ENCODE measurements at regions not wholly inside any gene's neighbourhood (a gene's known extent, or its start where the extent isn't known, plus 50 kb on each side); places are given as distances from the start of the nearest gene placed in this dataset.

GRCh38 chr10:113234481-113234880 lies 284.4 kb downstream of the TCF7L2 start:
- H3K36me3 ChIP-seq, result no peaks in the 10 kb centered on the region
- H3K9me3 ChIP-seq, result no peaks in the 10 kb centered on the region
- no peak overlapping the region for H3K4me3 ChIP-seq
- peaks cover 0 to 6% (median 0%) of the 10 kb centered on the region in 4 donors for H3K4me1 ChIP-seq
- no peak overlapping the region for H3K27ac ChIP-seq
- TF ChIP-seq EP300 (IDR thresholded peaks at IDR 0.05), result no peak
- TF ChIP-seq POLR2A (IDR thresholded peaks at IDR 0.05), result no peak
- no peak for TF ChIP-seq CTCF (IDR thresholded peaks at IDR 0.05)
- H3K27me3 ChIP-seq, result no peaks in the 10 kb centered on the region
- no peak for DNase-seq (ENCODE audit: low spot score in 2 of 2)
- WGBS, 2 donors, result 96 to 97% methylated on average over 3 of the region's 3 CpGs

- Histone ChIP-seq H3K36me3 (no peaks in the 10 kb centered on the region), H3K4me3 (no peak overlapping the region), H3K27ac (no peak overlapping the region), H3K27me3 (no peaks in the 10 kb centered on the region), H3K9me3 (no peaks in the 10 kb centered on the region), H3K4me1 (no peaks in the 10 kb centered on the region)
- no peak for TF ChIP-seq EP300 (IDR thresholded peaks at IDR 0.05)
- 94 to 97% methylated on average over 4 of the region's 4 CpGs for WGBS, 2 donors
- no peak for DNase-seq (ENCODE audit: low spot score in 2 of 2)
These were observed 285.5 kb downstream of the TCF7L2 start for GRCh38 chr10:113235508-113235907.

- H3K9me3 ChIP-seq, result no peaks in the 10 kb centered on the region
- H3K36me3 ChIP-seq, result no peaks in the 10 kb centered on the region
- H3K27ac ChIP-seq, result no peak overlapping the region
- no peaks in the 10 kb centered on the region for H3K27me3 ChIP-seq
- no peak overlapping the region for H3K4me3 ChIP-seq
- WGBS, 2 donors, result 86 to 88% methylated on average over 5 of the region's 5 CpGs
- H3K4me1 ChIP-seq, result no peaks in the 10 kb centered on the region
- TF ChIP-seq EP300 (IDR thresholded peaks at IDR 0.05) (no peak), CTCF (IDR thresholded peaks at IDR 0.05) (no peak), POLR2A (IDR thresholded peaks at IDR 0.05) (no peak)
- DNase-seq (ENCODE audit: low spot score in 2 of 2), result no peak
These were observed 287.0 kb downstream of the TCF7L2 start for GRCh38 chr10:113236998-113237397.

- DNase-seq (ENCODE audit: low spot score in 2 of 2), result no peak
- H3K27ac ChIP-seq, result no peak overlapping the region
- H3K9me3 ChIP-seq, result no peaks in the 10 kb centered on the region
- H3K4me3 ChIP-seq, result no peak overlapping the region
- no peaks in the 10 kb centered on the region for H3K36me3 ChIP-seq
- no peak for TF ChIP-seq POLR2A (IDR thresholded peaks at IDR 0.05)
- TF ChIP-seq EP300 (IDR thresholded peaks at IDR 0.05), result no peak
- TF ChIP-seq CTCF (IDR thresholded peaks at IDR 0.05), result no peak
- H3K27me3 ChIP-seq, result no peaks in the 10 kb centered on the region
- no peaks in the 10 kb centered on the region for H3K4me1 ChIP-seq
- WGBS, 2 donors, result 63 to 71% methylated on average over 7 of the region's 7 CpGs
These were observed 289.7 kb downstream of the TCF7L2 start for GRCh38 chr10:113239566-113240350.

GRCh38 chr10:113240736-113241135 lies 290.7 kb downstream of the TCF7L2 start:
- TF ChIP-seq EP300 (IDR thresholded peaks at IDR 0.05) (no peak), CTCF (IDR thresholded peaks at IDR 0.05) (no peak), POLR2A (IDR thresholded peaks at IDR 0.05) (no peak)
- Histone ChIP-seq H3K27ac (no peak overlapping the region), H3K9me3 (no peaks in the 10 kb centered on the region), H3K27me3 (no peaks in the 10 kb centered on the region), H3K36me3 (no peaks in the 10 kb centered on the region), H3K4me1 (no peaks in the 10 kb centered on the region), H3K4me3 (no peak overlapping the region)
- DNase-seq (ENCODE audit: low spot score in 2 of 2), result no peak
- WGBS, 2 donors, result 84 to 100% methylated on average over 2 of the region's 2 CpGs

Data from tibial nerve (tissue), 4 donors.